ENCODE measurements at regions not wholly inside any gene's neighbourhood (a gene's known extent, or its start where the extent isn't known, plus 50 kb on each side); places are given as distances from the start of the nearest gene placed in this dataset.

- no peak for DNase-seq
Observed at GRCh38 chr22:47396105-47396504, 633.7 kb downstream of the TBC1D22A start.

- DNase-seq = no peak
Observed at GRCh38 chr22:47395481-47395880, 633.0 kb downstream of the TBC1D22A start.

DNA sequence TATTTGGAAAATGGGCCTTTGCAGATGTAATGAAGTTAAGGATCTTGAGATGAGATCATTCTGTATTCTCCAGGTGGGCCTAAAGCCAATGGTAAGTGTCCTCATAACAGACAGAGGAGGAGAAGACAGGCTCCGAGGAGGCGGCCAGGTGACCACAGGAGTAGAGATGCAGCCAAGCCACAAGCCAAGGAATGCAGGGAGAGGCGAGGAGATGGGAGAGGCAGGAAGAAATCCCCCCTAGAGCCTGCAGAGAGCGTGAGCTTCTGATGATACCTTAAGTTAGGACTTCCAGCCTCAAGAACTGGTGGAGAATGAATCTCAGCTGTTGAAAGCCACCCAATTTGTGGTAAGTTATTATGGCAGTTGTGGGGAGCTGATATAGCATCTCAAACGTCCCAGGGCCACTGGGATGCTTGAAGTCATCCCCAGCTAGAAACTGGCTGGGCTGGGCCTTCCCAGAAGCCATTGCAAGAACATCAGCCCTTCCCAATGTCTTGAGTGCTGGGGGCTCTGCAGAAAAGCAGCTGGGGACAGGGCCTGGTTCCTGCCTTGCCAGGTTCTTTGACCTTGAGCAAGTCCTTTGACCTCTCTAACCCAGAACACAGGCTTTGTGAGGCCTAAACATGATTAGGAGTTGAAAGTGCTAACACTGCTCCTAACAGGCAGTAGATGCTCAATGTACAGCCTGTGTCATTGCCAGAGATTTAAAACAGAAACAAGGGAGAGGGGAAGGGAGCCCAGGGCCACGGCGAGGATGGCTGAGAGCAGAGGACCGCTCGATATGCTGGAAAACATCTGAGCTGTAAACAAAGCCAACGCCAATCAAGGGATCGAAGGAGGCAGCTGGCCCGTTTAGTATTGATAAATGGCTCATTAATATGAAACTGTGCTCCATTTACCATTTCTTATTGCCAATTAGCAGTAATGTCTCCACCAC, 632.3 kb downstream of the TBC1D22A start:
- no peak for DNase-seq

- DNase-seq = no peak
Observed at GRCh38 chr22:47393191-47393590, 630.7 kb downstream of the TBC1D22A start.

- no peak for DNase-seq
Observed at GRCh38 chr22:47392729-47393128, 630.3 kb downstream of the TBC1D22A start.

- DNase-seq = no peak
Observed at GRCh38 chr22:47392054-47392347, 629.6 kb downstream of the TBC1D22A start.

DNA sequence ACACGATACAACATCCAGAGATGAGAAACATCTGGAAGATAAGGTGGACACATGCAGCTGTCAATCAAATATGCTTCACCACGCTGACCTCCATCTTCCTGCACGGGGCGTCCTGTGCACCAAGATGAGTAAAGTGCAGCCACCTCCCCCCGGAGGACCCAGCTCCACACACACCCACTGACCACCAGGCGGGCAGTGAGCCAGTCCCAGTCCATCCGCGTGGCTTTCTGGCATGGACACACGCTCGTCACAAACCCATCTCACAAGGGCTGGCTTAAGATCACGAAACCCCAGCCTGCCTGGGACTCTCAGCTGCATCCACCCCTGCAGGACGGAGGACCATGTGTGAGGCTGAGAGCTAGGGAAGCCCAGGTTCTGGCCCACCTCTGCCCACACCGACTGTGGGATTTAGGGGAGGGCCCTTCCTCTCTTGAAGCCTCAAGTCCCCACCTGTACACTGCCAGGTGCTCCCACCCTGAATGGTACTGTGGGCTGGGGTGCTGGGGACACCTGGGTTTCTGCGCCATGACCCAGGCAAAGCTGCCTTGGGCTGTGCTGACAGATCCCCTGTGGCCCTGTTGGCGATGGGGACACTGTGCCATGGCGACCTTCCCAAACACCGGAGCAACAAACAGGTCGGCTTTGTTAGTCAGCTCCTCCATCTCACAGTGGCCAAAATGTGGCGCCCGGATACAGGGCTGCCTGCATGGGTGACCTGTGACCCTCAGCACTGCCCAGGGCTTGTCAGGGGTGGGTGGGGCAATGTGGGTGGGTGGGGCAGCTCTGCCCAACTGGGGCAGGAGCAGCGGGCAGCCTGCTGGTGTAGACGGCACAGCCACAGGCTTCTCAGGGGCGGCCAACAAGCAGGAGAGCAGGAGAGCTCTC, 629.0 kb downstream of the TBC1D22A start:
- DNase-seq = no peak

DNA sequence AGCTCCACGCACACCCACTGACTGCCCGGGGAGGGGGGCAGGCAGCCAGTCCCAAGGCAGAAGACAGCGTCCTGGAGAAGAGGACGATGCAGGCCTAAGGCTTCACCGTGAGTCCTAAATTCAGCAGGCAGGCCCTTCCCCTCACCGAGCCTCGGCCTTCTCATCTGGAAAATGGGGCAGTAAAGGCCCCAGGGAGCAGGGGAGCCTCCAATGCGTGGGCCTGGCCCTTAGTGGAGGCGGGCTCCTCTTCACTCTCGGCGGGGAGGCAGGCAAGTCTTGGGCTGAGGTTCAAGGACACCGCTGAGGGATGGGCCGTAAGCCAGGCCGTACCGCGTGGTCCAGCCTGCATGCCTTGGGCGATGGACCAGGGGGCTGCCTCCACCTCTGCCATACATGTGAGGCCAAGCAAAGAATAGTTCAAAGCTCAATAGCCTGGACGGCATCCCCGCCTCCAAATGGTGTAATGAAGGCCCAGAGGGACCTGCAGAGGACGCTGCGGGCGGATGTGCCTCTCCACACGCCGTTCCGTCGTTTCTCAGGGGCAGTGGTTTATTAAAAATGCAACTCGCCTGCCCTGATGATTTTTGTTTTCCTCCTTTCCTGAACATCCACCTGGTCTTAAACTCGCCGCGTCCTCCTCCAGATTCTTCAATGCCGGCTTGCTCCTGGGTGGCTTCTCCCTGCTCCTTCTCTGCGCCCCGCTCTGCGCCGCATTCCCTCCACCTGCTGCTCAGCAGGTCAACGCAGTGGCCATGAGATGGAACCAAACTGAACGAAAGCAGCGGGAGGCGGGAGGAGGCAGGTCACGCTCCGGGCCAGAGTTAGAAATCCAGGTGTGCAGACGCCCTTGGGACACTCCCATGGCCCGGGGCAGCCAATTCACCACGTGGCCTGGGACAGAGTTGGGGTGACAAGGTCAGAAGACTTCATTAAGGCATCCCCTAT, 627.8 kb downstream of the TBC1D22A start:
- DNase-seq = no peak

- no peak for DNase-seq
Observed at GRCh38 chr22:47389201-47389600, 626.8 kb downstream of the TBC1D22A start.

DNA sequence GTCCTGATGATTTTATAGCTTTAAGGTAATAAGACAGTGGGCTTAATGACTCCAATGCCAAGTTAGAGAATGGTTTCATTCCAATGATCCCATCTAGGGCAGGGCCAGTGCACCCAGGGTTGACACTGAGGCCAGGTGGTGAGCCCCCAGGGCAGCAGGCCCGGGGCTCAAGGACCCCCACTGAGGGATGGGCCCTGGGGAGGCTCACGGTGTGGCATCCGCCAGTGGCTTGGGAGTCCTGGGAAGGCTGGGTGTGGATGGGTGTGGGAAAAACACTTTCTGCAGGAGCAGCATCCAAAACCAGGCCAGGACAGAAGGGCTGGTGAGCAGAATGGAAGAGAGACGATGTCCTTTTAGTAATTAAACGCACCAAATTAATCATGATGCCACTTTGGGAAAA, 626.3 kb downstream of the TBC1D22A start:
- DNase-seq = no peak

DNA sequence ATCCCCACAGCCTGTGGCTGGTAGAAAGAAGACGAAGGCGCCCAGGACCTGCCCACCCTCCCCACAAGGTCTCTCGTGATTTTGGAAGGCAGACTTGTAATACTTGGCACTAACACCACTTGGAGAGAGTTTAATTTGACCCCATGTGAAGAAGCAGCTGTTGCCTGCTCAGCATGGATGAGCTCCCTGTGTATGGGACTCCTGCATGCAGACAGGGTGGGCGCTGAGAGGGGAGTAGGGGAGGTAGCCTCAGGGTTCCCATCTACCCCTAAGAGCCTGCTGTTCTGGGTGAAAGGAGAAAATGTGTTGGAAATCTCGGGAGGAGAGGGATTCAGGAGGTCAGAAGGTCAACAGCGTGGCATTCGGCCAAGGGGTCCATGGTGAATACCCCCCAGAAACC, 625.9 kb downstream of the TBC1D22A start:
- DNase-seq = no peak

GRCh38 chr22:47386812-47387510, 624.5 kb downstream of the TBC1D22A start:
- no peak for DNase-seq

DNA sequence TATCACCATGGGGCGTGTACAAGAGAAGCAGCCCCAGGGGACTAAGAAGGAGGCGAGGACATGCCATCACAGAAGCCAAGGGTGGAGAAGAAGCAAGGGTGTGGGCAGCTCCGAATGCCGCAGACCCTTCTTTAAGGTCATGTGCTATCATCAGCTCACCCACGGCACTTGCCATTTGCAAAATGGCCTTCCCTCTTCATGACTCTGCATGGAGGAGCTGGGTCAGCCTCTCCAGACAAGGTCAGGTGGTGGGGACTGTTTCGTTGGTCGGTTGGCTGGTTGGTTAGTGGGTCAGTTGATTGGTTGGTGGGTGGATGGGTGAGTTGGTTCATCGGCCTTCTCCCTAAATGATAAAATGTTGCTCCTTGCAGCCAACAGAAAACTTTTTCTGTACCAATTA, 622.5 kb downstream of the TBC1D22A start:
- no peak for DNase-seq

DNA sequence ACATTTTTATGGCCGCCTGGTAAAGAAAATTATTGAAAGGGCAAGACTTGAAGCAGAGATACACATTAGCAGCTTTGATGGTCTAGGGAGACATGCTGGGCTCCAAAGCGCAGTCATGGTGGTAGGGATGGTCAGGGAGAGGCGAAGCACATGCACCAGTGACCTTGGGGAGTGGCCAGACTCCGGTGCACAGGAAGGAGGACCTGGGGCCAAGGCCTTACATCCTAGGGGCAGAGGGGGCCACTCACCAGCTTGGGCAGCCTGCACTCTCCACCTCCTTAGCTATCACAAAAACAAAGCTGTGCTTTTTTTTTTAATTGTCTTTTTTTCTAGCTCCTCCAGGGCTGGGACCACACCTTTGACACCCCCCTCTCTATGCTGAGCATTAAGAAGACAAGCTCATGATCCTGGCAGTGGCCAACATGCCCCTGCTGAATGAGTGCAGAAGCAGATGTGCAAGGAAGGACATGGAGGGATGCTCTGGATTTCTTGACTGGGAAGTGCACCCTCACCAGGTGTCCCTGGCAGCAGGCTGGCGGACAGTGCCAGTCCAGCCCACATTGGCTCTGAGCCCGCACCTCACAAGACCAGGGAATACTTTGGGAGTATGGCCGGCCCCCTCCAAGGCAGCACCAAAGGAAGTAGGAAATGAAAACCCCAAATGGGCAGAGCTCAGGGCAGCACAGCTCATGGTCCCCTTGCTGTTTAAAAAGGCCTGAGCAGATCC, 619.9 kb downstream of the TBC1D22A start:
- DNase-seq = no peak

DNA sequence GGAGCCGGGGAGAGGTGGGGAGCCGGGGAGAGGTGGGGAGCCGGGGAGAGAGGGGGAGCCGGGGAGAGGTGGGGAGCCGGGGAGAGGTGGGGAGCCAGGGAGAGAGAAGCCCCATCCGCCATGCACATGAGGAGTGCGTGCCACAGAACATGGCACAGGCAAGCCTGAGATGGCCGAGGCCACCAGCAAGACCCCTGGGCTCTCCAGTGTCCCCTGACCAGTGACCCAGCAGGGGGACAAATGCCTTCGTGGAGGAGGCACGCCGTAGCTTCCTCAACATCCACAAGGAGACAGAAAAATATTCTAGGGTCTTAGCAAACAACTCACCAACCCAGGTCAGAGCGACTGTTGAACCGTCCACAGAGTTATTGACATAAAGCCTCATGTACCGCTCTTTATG, 618.8 kb downstream of the TBC1D22A start:
- DNase-seq = no peak

DNA sequence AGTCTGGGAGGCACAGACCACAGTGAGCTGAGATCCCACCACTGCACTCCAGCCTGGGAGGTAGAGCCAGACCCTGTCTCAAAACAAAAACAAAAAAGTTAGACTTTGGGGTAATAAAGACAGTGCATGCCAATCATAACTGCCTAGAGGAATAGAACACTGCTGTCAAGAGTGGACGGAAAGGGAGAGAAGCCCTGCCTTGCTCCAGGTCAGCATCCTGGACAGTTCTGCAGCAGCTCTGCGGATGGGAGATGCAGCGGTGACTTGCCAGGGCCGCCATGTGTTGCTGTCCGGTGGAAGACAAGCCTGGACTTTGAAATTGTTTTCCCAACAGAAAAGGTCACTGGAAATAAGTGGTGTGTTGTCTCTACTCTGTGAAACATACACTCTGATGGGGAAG, 618.2 kb downstream of the TBC1D22A start:
- no peak for DNase-seq

DNA sequence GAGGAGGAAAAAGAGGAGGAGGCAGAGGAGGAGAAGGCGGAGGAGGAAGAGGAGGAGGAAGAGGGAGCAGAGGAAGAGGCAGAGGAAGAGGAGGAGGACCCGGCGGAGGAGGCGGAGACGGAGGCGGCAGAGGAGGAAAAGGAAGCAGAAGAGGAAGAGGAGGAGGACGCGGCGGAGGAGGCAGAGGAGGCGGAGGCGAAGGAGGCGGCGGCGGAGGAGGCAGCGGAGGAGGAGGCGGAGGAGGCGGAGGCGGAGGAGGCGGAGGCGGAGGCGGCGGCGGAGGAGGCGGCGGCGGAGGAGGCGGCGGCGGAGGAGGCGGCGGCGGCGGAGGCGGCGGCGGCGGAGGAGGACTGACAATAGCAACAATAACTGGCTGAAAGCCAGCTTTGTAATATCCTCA, 616.6 kb downstream of the TBC1D22A start:
- DNase-seq = no peak

DNA sequence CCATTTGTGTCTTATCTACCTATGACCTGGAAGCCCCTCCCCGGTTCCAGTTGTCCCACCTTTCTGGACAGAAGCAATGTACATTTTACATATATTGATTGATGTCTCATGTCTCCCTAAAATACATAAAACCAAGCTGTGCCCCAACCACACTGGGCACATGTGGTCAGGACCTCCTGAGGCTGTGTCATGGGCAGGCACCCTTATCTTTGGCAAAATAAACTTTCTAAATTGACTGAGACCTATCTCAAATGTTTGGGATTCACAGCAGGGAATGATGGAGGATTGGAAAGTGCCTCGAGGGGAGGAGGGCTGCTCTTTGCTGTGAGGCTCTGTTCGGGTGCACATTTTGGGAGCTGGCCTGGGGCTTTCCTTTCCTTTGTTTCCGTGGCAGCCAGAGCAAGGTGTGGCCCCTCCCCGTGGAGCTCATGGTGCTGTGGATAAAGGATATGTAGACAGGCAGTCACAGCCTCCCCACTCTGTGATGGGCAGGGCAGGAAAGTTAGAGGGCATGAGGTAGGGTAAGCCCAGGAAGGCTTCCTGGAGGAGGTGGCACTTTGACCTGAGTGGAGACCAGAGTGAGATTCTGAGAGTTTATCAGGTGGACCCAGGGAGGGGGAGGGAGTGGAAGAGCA, 615.6 kb downstream of the TBC1D22A start:
- no peak for DNase-seq

- DNase-seq = no peak
Observed at GRCh38 chr22:47376901-47377505, 614.6 kb downstream of the TBC1D22A start.

DNA sequence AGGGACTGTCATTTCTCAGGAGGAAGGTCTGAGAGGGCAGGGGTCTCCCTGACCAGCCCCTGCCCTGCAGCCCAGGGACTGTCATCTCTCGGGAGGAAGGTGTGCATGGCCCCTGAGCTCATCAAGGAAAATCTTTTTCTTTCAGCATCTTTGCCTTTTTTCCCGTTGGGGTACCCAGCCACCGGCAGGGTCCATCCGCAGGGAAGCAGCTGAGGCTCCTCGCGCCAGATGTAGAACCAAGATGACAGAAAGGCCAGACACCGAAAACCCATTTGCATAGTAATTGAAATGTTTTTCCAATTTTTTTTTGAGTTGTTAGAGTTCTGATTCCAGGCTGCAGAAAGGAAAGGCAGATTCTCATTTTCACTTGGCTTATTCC, 613.9 kb downstream of the TBC1D22A start:
- no peak for DNase-seq
